RWPE2 (cell line): ENCODE measurements at regions not wholly inside any gene's neighbourhood (a gene's known extent, or its start where the extent isn't known, plus 50 kb on each side); places are given as distances from the start of the nearest gene placed in this dataset.
"Not testable (repeated sequence)": the region's sequence is repeated elsewhere in the genome, so short reads cannot be mapped to it uniquely, and the experiment has no call there.

Experiments used
- ATAC-seq: fragments of 200-7000 bp; cut with Tn5 transposase; 3 replicates; pipeline ENCODE4 v1.9.1; 2021; ENCODE audit warnings: low read depth
- DNase-seq: peaks from one replicate; pipeline ENCODE4 v3.0.0-alpha.2; 2020; ENCODE audit warnings: low spot score
- H3K27ac ChIP-seq: fragments of 450-650 bp; 2 replicates; pipeline ENCODE4 v1.5.1; 2017; ENCODE audit warnings: mild to moderate bottlenecking; ENCODE audit not compliant: poor library complexity, severe bottlenecking
- H3K27me3 ChIP-seq: fragments of 250-450 bp; sonication (Bioruptor Pico); 2 replicates; pipeline ENCODE4 v1.5.1; 2021; ENCODE audit warnings: mild to moderate bottlenecking, moderate library complexity; ENCODE audit not compliant: insufficient read depth, poor library complexity, severe bottlenecking
- H3K36me3 ChIP-seq: fragments of 250-450 bp; sonication (Bioruptor Pico); 2 replicates; pipeline ENCODE4 v1.5.1; 2020; ENCODE audit warnings: low read depth, mild to moderate bottlenecking, moderate library complexity
- H3K4me1 ChIP-seq: fragments of 250-450 bp; sonication (Bioruptor Pico); 2 replicates; pipeline ENCODE4 v1.5.1; 2021; ENCODE audit warnings: mild to moderate bottlenecking, moderate library complexity; ENCODE audit not compliant: insufficient read depth, poor library complexity, severe bottlenecking
- H3K4me3 ChIP-seq: fragments of 250-450 bp; sonication (Bioruptor Pico); 2 replicates; pipeline ENCODE4 v1.5.1; 2021; ENCODE audit warnings: mild to moderate bottlenecking, moderate library complexity; ENCODE audit not compliant: severe bottlenecking
- H3K9me3 ChIP-seq: fragments of 250-450 bp; sonication (Bioruptor Pico); 2 replicates; pipeline ENCODE4 v1.5.1; 2021; ENCODE audit warnings: mild to moderate bottlenecking, moderate library complexity; ENCODE audit not compliant: severe bottlenecking
- CTCF ChIP-seq: fragments of 450-650 bp; IDR thresholded peaks from one replicate; pipeline ENCODE4 v1.5.1; 2017; ENCODE audit warnings: mild to moderate bottlenecking, moderate library complexity; ENCODE audit not compliant: poor library complexity, severe bottlenecking

- ATAC-seq (no peak), DNase-seq (no peak)
- H3K4me1 ChIP-seq, result no peaks in the 10 kb centered on the region
- no peaks in the 10 kb centered on the region for H3K27me3 ChIP-seq
- H3K27ac ChIP-seq, result no peak overlapping the region
- H3K36me3 ChIP-seq, result no peaks in the 10 kb centered on the region
- H3K9me3 ChIP-seq, result no peaks in the 10 kb centered on the region
- TF ChIP-seq CTCF, result no peak
- no peak overlapping the region for H3K4me3 ChIP-seq
These were observed 738.5 kb downstream of the DIAPH3 start for GRCh38 chr13:59425211-59425741.

- H3K9me3 ChIP-seq, result no peaks in the 10 kb centered on the region
- DNase-seq, result no peak
- ATAC-seq, result no peak
- no peaks in the 10 kb centered on the region for H3K27me3 ChIP-seq
- H3K36me3 ChIP-seq, result no peaks in the 10 kb centered on the region
- no peaks in the 10 kb centered on the region for H3K4me1 ChIP-seq
- H3K4me3 ChIP-seq, result no peak overlapping the region
- TF ChIP-seq CTCF, result no peak
- no peak overlapping the region for H3K27ac ChIP-seq
These were observed 728.7 kb downstream of the DIAPH3 start for GRCh38 chr13:59435024-59435423.

GRCh38 chr13:59437544-59438301, 726.0 kb downstream of the DIAPH3 start:
- Histone ChIP-seq H3K36me3 (no peaks in the 10 kb centered on the region), H3K27ac (no peak overlapping the region), H3K27me3 (no peaks in the 10 kb centered on the region), H3K4me1 (no peaks in the 10 kb centered on the region), H3K9me3 (no peaks in the 10 kb centered on the region), H3K4me3 (no peak overlapping the region)
- no peak for TF ChIP-seq CTCF
- ATAC-seq, result no peak
- no peak for DNase-seq

- ATAC-seq (no peak), DNase-seq (no peak)
- no peaks in the 10 kb centered on the region for H3K27me3 ChIP-seq
- no peak overlapping the region for H3K27ac ChIP-seq
- H3K4me3 ChIP-seq, result no peak overlapping the region
- H3K36me3 ChIP-seq, result no peaks in the 10 kb centered on the region
- no peaks in the 10 kb centered on the region for H3K4me1 ChIP-seq
- TF ChIP-seq CTCF, result no peak
- no peaks in the 10 kb centered on the region for H3K9me3 ChIP-seq
These were observed 723.8 kb downstream of the DIAPH3 start for GRCh38 chr13:59439776-59440428.

- ATAC-seq, H3K9me3 ChIP-seq, H3K27me3 ChIP-seq, H3K4me3 ChIP-seq, H3K27ac ChIP-seq, H3K4me1 ChIP-seq, H3K36me3 ChIP-seq, DNase-seq: not testable (repeated sequence)
These were observed 722.7 kb downstream of the DIAPH3 start for GRCh38 chr13:59441068-59441467.
